PC-9 (cell line): ENCODE measurements at regions not wholly inside any gene's neighbourhood (a gene's known extent, or its start where the extent isn't known, plus 50 kb on each side); places are given as distances from the start of the nearest gene placed in this dataset.
"Not testable (repeated sequence)": the region's sequence is repeated elsewhere in the genome, so short reads cannot be mapped to it uniquely, and the experiment has no call there.

Experiments
- BruUV-seq: library from RNA; stranded (reverse); fragments of 400-500 nt; replicated peaks from 2 replicates; lab custom pipeline; 2021; lab: Mats Ljungman, UMichigan
- CTCF ChIA-PET: fragments of 300-600 bp; sonication (Branson Sonifier 250); formaldehyde crosslinking; loops from one replicate; lab custom pipeline; 2022; ENCODE audit warnings: antibody characterized with exemption; lab: Charles Lee
- POLR2A ChIA-PET: fragments of 300-600 bp; sonication (Branson Sonifier 250); formaldehyde crosslinking; loops from one replicate; lab custom pipeline; 2022; ENCODE audit warnings: antibody characterized with exemption; ENCODE audit not compliant: unreplicated experiment; lab: Charles Lee
- DNase-seq, 2 experiments: peaks; one replicate each; pipeline versions ENCODE4 v3.0.0 to v3.0.0-alpha.2; 2015 to 2022; ENCODE audit warnings: mixed read lengths in 1 of 2
- H2AFZ ChIP-seq: fragments of 200-600 bp; sonication (generic); 2 replicates; pipeline ENCODE4 v1.8.1; 2017; ENCODE audit warnings: antibody characterized with exemption
- H3F3A ChIP-seq: fragments of 200-600 bp; sonication (generic); 2 replicates; pipeline ENCODE4 v1.8.1; 2017; ENCODE audit warnings: antibody characterized with exemption, mild to moderate bottlenecking, low read depth; ENCODE audit not compliant: insufficient read depth
- H3K27ac ChIP-seq: fragments of 200-600 bp; sonication (generic); 2 replicates; pipeline ENCODE4 v1.6.1; 2016; ENCODE audit warnings: mixed run types
- H3K27me3 ChIP-seq: fragments of 200-600 bp; sonication (generic); 2 replicates; pipeline ENCODE4 v1.6.1; 2016; ENCODE audit warnings: low read depth, mixed run types; ENCODE audit not compliant: insufficient read depth
- H3K36me3 ChIP-seq: fragments of 200-600 bp; sonication (generic); 2 replicates; pipeline ENCODE4 v1.6.1; 2016; ENCODE audit warnings: low read depth, mixed run types
- H3K4me1 ChIP-seq: fragments of 200-600 bp; sonication (generic); replicated peaks from 2 replicates; pipeline ENCODE4 v1.6.1; 2016; ENCODE audit warnings: mixed run types; ENCODE audit not compliant: insufficient read depth
- H3K4me2 ChIP-seq: fragments of 200-600 bp; sonication (generic); 2 replicates; pipeline ENCODE4 v1.6.1; 2017; ENCODE audit warnings: mixed run types
- H3K4me3 ChIP-seq: fragments of 200-600 bp; sonication (generic); 2 replicates; pipeline ENCODE4 v1.6.1; 2016; ENCODE audit warnings: mixed run types
- H3K79me2 ChIP-seq: fragments of 200-600 bp; sonication (generic); 2 replicates; pipeline ENCODE4 v1.6.1; 2017; ENCODE audit warnings: low read depth, mixed run types
- H3K9me2 ChIP-seq: fragments of 200-600 bp; sonication (generic); 2 replicates; pipeline ENCODE4 v1.8.1; 2017; ENCODE audit warnings: mild to moderate bottlenecking; ENCODE audit not compliant: insufficient read depth
- H3K9me3 ChIP-seq: fragments of 200-600 bp; sonication (generic); 2 replicates; pipeline ENCODE4 v1.8.1; 2016; ENCODE audit warnings: low read depth; ENCODE audit not compliant: insufficient read depth
- H4K20me1 ChIP-seq: fragments of 200-600 bp; sonication (generic); 2 replicates; pipeline ENCODE4 v1.8.1; 2017; ENCODE audit not compliant: insufficient read depth
- EZH2 ChIP-seq: fragments of 200-600 bp; sonication (generic); IDR thresholded peaks from 2 replicates; pipeline ENCODE4 v1.8.0; 2017; ENCODE audit warnings: antibody characterized with exemption, low read depth
- intact Hi-C: fragments of 100-400 bp; cut with micrococcal nuclease; formaldehyde crosslinking; loops from one replicate; pipeline ENCODE4 v1.10.0; 2022; ENCODE audit not compliant: unreplicated experiment
- TF ChIP-seq, protein P1 (sequence below): fragments of 200-600 bp; sonication (generic); conservative IDR thresholded peaks from 2 replicates; pipeline ENCODE4 v1.6.1; 2017; ENCODE audit warnings: mixed run types, antibody characterized with exemption, mild to moderate bottlenecking, moderate library complexity

DNA sequence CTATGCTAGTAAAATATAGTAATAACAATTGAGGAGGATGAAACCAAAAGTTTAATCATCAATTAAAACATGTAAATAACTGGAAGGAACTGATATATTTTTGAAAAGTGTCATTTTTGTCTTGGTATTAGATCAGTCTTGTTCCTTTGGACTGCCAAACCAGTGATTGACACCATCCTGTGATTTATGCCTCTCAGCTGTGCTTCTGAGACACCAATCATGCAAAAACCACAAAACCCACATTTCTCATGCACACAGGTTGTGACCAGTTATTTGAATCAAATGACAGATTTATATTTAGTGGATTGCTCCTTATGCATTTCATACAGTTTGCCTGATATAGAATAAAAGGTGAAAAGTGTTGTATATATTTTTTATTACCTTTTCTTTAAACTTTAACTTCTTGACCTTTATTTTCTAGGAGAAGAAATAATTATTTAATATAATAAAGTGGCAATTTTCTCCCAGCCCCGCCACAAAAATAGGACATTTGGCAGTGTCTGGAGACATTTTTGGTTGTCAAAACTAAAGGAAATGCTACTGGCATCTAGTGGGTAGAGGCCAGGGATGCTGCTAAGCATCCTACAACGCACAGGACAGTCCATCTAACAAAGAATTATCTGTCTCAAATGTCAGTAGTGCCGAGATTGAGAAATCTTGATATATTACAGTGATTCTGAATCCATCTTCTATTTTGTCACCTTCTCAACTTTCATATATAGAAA lies 383.6 kb downstream of the BCKDHB start:
- Histone ChIP-seq H3K79me2 (no peaks in the 10 kb centered on the region), H3F3A (no peaks in the 10 kb centered on the region), H3K9me2 (no peaks in the 10 kb centered on the region), H3K27me3 (no peaks in the 10 kb centered on the region), H3K4me1 (no peaks in the 10 kb centered on the region), H3K36me3 (no peaks in the 10 kb centered on the region), H2AFZ (no peak overlapping the region), H3K4me3 (no peak overlapping the region), H3K27ac (no peak overlapping the region), H4K20me1 (no peaks in the 10 kb centered on the region), H3K4me2 (no peak overlapping the region), H3K9me3 (no peaks in the 10 kb centered on the region)
- CTCF ChIA-PET: no interaction called here
- intact Hi-C loops: no loop called here
- BruUV-seq: no TSS peak
- no peak for TF ChIP-seq EZH2
- TF ChIP-seq, protein P1, sequence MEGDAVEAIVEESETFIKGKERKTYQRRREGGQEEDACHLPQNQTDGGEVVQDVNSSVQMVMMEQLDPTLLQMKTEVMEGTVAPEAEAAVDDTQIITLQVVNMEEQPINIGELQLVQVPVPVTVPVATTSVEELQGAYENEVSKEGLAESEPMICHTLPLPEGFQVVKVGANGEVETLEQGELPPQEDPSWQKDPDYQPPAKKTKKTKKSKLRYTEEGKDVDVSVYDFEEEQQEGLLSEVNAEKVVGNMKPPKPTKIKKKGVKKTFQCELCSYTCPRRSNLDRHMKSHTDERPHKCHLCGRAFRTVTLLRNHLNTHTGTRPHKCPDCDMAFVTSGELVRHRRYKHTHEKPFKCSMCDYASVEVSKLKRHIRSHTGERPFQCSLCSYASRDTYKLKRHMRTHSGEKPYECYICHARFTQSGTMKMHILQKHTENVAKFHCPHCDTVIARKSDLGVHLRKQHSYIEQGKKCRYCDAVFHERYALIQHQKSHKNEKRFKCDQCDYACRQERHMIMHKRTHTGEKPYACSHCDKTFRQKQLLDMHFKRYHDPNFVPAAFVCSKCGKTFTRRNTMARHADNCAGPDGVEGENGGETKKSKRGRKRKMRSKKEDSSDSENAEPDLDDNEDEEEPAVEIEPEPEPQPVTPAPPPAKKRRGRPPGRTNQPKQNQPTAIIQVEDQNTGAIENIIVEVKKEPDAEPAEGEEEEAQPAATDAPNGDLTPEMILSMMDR: no peak
- POLR2A ChIA-PET: no interaction called here
- DNase-seq: no peak

DNA sequence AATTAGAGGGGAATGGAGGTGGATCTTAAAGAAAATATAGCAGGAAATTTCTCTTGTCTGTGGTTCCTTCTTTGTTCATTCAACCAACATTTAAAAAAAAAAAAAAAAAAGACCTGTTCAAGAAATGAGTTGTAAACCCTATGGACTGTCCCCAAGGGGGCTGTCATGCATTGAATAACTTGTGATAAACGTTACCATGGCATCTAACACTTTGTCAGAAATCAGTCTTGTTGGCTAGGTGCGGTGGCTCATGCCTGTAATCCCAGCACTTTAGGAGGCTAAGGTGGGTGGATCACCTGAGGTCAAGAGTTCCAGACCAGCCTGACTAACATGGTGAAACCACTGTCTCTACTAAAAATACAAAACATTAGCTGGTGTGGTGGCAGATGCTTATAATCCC lies 381.7 kb downstream of the BCKDHB start:
- Histone ChIP-seq H3K27me3 (no peaks in the 10 kb centered on the region), H2AFZ (no peak overlapping the region), H3K4me1 (no peaks in the 10 kb centered on the region), H3K9me3 (no peaks in the 10 kb centered on the region), H4K20me1 (no peaks in the 10 kb centered on the region), H3K36me3 (no peaks in the 10 kb centered on the region), H3K79me2 (no peaks in the 10 kb centered on the region), H3K4me3 (no peak overlapping the region), H3F3A (no peaks in the 10 kb centered on the region), H3K27ac (no peak overlapping the region), H3K4me2 (no peak overlapping the region), H3K9me2 (no peaks in the 10 kb centered on the region)
- intact Hi-C loops: no loop called here
- TF ChIP-seq, protein P1: no peak
- no peak for TF ChIP-seq EZH2
- ChIA-PET CTCF (no interaction called here), POLR2A (no interaction called here)
- no peak for DNase-seq
- no TSS peak for BruUV-seq

- H3K9me2 ChIP-seq, H3K36me3 ChIP-seq, H3K27me3 ChIP-seq, CTCF ChIA-PET, H3F3A ChIP-seq, H3K4me2 ChIP-seq, DNase-seq, POLR2A ChIA-PET, H2AFZ ChIP-seq, H4K20me1 ChIP-seq, H3K79me2 ChIP-seq, H3K4me1 ChIP-seq, H3K27ac ChIP-seq, BruUV-seq, H3K4me3 ChIP-seq, intact Hi-C loops, H3K9me3 ChIP-seq: not testable (repeated sequence)
Measured at GRCh38 chr6:80485494-80485893, 379.0 kb downstream of the BCKDHB start.

DNA sequence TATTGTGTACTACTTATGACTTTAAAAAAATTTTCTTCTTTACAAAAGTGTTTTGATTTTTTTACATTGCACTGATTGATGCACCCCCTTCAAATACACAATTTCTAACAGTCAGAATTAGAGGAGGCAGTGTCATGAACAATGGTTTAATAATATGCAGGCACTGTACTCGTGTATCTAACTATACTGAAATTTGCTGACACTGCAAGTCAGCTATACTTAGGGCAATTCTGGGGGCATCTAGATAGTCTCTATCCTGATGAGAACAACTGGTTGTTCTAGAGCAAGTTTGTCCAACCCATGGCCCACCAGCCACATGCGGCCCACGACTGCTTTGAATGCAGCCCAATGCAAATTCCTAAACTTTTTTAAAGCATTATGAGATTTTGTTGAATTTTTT lies 375.6 kb downstream of the BCKDHB start:
- Histone ChIP-seq H3K4me2 (no peak overlapping the region), H3K27ac (no peak overlapping the region), H3K36me3 (no peaks in the 10 kb centered on the region), H4K20me1 (no peaks in the 10 kb centered on the region), H3K4me1 (no peaks in the 10 kb centered on the region), H3K27me3 (no peaks in the 10 kb centered on the region), H3F3A (no peaks in the 10 kb centered on the region), H3K9me3 (no peaks in the 10 kb centered on the region), H3K9me2 (no peaks in the 10 kb centered on the region), H3K4me3 (no peak overlapping the region), H2AFZ (no peak overlapping the region), H3K79me2 (no peaks in the 10 kb centered on the region)
- DNase-seq: no peak
- ChIA-PET POLR2A (no interaction called here), CTCF (no interaction called here)
- intact Hi-C loops: no loop called here
- no peak for TF ChIP-seq EZH2
- TF ChIP-seq, protein P1: no peak
- no TSS peak for BruUV-seq
